ENCODE measurements at regions not wholly inside any gene's neighbourhood (a gene's known extent, or its start where the extent isn't known, plus 50 kb on each side); places are given as distances from the start of the nearest gene placed in this dataset.
"Not testable (repeated sequence)": the region's sequence is repeated elsewhere in the genome, so short reads cannot be mapped to it uniquely, and the experiment has no call there.

GRCh38 chr1:238443687-238444086, 553.0 kb upstream of the ZP4 start:
- Histone ChIP-seq H3K27me3 (replicated peaks; ENCODE audit: control insufficient read depth, insufficient read depth, low read length) (no peaks in the 10 kb centered on the region), H3K36me3 (ENCODE audit: control insufficient read depth, insufficient read depth, low read length) (no peaks in the 10 kb centered on the region), H3K4me1 (no peaks in the 10 kb centered on the region), H3K4me3 (ENCODE audit: low read depth, low read length) (no peak overlapping the region), H3K9me3 (no peaks in the 10 kb centered on the region)
- Mint-ChIP-seq H3K9me3 (ENCODE audit: unreplicated experiment) (peaks cover 10% of the 10 kb centered on the region), H3K4me3 (ENCODE audit: unreplicated experiment) (no peak overlapping the region), H3K27me3 (ENCODE audit: insufficient read depth, unreplicated experiment) (peaks cover 2% of the 10 kb centered on the region), H3K4me1 (ENCODE audit: low read depth, unreplicated experiment) (no peaks in the 10 kb centered on the region), H3K36me3 (ENCODE audit: insufficient read depth, unreplicated experiment) (no peaks in the 10 kb centered on the region), H3K27ac (ENCODE audit: unreplicated experiment) (no peak overlapping the region)
- no TSS peak for BruUV-seq (replicated peaks)
- TF ChIP-seq, protein P1, sequence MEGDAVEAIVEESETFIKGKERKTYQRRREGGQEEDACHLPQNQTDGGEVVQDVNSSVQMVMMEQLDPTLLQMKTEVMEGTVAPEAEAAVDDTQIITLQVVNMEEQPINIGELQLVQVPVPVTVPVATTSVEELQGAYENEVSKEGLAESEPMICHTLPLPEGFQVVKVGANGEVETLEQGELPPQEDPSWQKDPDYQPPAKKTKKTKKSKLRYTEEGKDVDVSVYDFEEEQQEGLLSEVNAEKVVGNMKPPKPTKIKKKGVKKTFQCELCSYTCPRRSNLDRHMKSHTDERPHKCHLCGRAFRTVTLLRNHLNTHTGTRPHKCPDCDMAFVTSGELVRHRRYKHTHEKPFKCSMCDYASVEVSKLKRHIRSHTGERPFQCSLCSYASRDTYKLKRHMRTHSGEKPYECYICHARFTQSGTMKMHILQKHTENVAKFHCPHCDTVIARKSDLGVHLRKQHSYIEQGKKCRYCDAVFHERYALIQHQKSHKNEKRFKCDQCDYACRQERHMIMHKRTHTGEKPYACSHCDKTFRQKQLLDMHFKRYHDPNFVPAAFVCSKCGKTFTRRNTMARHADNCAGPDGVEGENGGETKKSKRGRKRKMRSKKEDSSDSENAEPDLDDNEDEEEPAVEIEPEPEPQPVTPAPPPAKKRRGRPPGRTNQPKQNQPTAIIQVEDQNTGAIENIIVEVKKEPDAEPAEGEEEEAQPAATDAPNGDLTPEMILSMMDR (IDR thresholded peaks at IDR 0.05; ENCODE audit: insufficient read depth in 1 of 2, low read depth in 1 of 2, low read length in 1 of 2, severe bottlenecking in 1 of 2, unreplicated experiment in 1 of 2) = no peak
- POLR2A ChIA-PET = no interaction called here
- intact Hi-C loops (cut with micrococcal nuclease; ENCODE audit: unreplicated experiment) = no loop called here
- no peak for DNase-seq
- CTCF ChIA-PET = no interaction called here

DNA sequence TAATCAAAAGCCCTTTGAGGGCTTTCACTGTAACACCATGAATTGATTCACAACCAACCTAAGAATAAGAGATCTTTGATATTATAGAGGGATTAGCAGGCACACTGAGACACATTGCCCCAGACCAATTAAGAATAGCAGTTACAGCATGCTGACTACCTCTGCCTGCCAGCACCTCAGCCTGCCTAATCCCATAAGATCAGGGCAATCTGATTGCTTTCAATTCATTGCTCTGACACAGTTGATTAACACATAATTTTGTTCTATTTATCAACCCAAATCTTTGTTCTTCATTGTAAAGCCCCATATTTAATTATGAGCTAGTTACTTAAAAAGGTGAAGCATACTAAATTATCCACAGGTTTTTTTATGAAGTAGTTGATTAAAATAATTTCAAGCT, 548.8 kb upstream of the ZP4 start:
- intact Hi-C loops (cut with micrococcal nuclease; ENCODE audit: unreplicated experiment) = no loop called here
- no peaks in the 10 kb centered on the region for H3K9me3 ChIP-seq
- no peak for DNase-seq
- Mint-ChIP-seq H3K4me3 (ENCODE audit: unreplicated experiment) (no peak overlapping the region), H3K27ac (ENCODE audit: unreplicated experiment) (no peak overlapping the region), H3K4me1 (ENCODE audit: low read depth, unreplicated experiment) (no peaks in the 10 kb centered on the region), H3K36me3 (ENCODE audit: insufficient read depth, unreplicated experiment) (no peaks in the 10 kb centered on the region), H3K9me3 (ENCODE audit: unreplicated experiment) (peaks cover 10% of the 10 kb centered on the region), H3K27me3 (ENCODE audit: insufficient read depth, unreplicated experiment) (no peaks in the 10 kb centered on the region)
- no peak overlapping the region for H3K4me3 ChIP-seq (ENCODE audit: low read depth, low read length)
- TF ChIP-seq, protein P1 (IDR thresholded peaks at IDR 0.05; ENCODE audit: insufficient read depth in 1 of 2, low read depth in 1 of 2, low read length in 1 of 2, severe bottlenecking in 1 of 2, unreplicated experiment in 1 of 2) = no peak
- CTCF ChIA-PET = no interaction called here
- H3K4me1 ChIP-seq = no peaks in the 10 kb centered on the region
- no TSS peak for BruUV-seq (replicated peaks)
- no peaks in the 10 kb centered on the region for H3K27me3 ChIP-seq (replicated peaks; ENCODE audit: control insufficient read depth, insufficient read depth, low read length)
- no peaks in the 10 kb centered on the region for H3K36me3 ChIP-seq (ENCODE audit: control insufficient read depth, insufficient read depth, low read length)
- POLR2A ChIA-PET = no interaction called here

GRCh38 chr1:238438311-238439270, 547.9 kb upstream of the ZP4 start:
- BruUV-seq (replicated peaks) = no TSS peak
- no peak overlapping the region for H3K27ac Mint-ChIP-seq (ENCODE audit: unreplicated experiment)
- Histone ChIP-seq H3K27me3 (replicated peaks; ENCODE audit: control insufficient read depth, insufficient read depth, low read length) (no peaks in the 10 kb centered on the region), H3K4me3 (ENCODE audit: low read depth, low read length) (no peak overlapping the region), H3K9me3 (no peaks in the 10 kb centered on the region), H3K36me3 (ENCODE audit: control insufficient read depth, insufficient read depth, low read length) (no peaks in the 10 kb centered on the region), H3K4me1 (no peaks in the 10 kb centered on the region)
- H3K27me3 Mint-ChIP-seq (ENCODE audit: insufficient read depth, unreplicated experiment) = no peaks in the 10 kb centered on the region
- ChIA-PET POLR2A (no interaction called here), CTCF (no interaction called here)
- no peak overlapping the region for H3K4me3 Mint-ChIP-seq (ENCODE audit: unreplicated experiment)
- H3K36me3 Mint-ChIP-seq (ENCODE audit: insufficient read depth, unreplicated experiment) = no peaks in the 10 kb centered on the region
- TF ChIP-seq, protein P1 (IDR thresholded peaks at IDR 0.05; ENCODE audit: insufficient read depth in 1 of 2, low read depth in 1 of 2, low read length in 1 of 2, severe bottlenecking in 1 of 2, unreplicated experiment in 1 of 2) = no peak
- peaks cover 10% of the 10 kb centered on the region for H3K9me3 Mint-ChIP-seq (ENCODE audit: unreplicated experiment)
- intact Hi-C loops (cut with micrococcal nuclease; ENCODE audit: unreplicated experiment) = no loop called here
- H3K4me1 Mint-ChIP-seq (ENCODE audit: low read depth, unreplicated experiment) = no peaks in the 10 kb centered on the region
- no peak for DNase-seq

DNA sequence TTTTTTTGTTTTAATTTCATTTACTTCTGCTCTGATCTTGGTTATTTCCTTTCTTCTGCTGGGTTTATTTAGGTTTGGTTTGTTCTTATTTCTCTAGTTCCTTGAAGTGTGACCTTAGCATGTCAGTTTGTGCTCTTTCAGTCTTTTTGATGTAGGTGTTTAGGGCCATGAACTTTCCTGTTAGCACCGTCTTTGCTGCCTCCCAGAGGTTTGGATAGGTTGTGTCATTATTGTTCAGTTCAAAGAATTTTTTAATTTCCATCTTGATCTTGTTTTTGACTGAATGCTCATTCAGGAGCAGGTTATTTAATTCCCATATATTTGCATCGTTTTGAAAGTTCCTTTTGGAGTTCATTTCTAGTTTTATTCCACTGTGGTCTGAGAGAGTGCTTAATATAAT, 539.0 kb upstream of the ZP4 start:
- POLR2A ChIA-PET; H3K4me3 ChIP-seq (ENCODE audit: low read depth, low read length); H3K4me1 ChIP-seq; H3K4me1 Mint-ChIP-seq (ENCODE audit: low read depth, unreplicated experiment); H3K27me3 ChIP-seq (replicated peaks; ENCODE audit: control insufficient read depth, insufficient read depth, low read length); H3K36me3 ChIP-seq (ENCODE audit: control insufficient read depth, insufficient read depth, low read length); H3K27me3 Mint-ChIP-seq (ENCODE audit: insufficient read depth, unreplicated experiment); H3K4me3 Mint-ChIP-seq (ENCODE audit: unreplicated experiment); DNase-seq; CTCF ChIA-PET; H3K36me3 Mint-ChIP-seq (ENCODE audit: insufficient read depth, unreplicated experiment); BruUV-seq (replicated peaks); H3K27ac Mint-ChIP-seq (ENCODE audit: unreplicated experiment); H3K9me3 ChIP-seq; H3K9me3 Mint-ChIP-seq (ENCODE audit: unreplicated experiment): not testable (repeated sequence)
- intact Hi-C loops (cut with micrococcal nuclease; ENCODE audit: unreplicated experiment) = loop anchor here (1.0 kb wide), 1 partner anchor 177 kb away; no protein-coding TSS in a partner anchor

Data from Caco-2 (cell line).